Activated effector memory CD4-positive, alpha-beta T cell treated with Interleukin-2 at 50 U/mL for 16 hours (primary cell): ENCODE measurements at regions not wholly inside any gene's neighbourhood (a gene's known extent, or its start where the extent isn't known, plus 50 kb on each side); places are given as distances from the start of the nearest gene placed in this dataset.

Source experiments
- DNase-seq: peaks from one replicate; pipeline ENCODE4 v3.0.0-alpha.2; 2020

DNA sequence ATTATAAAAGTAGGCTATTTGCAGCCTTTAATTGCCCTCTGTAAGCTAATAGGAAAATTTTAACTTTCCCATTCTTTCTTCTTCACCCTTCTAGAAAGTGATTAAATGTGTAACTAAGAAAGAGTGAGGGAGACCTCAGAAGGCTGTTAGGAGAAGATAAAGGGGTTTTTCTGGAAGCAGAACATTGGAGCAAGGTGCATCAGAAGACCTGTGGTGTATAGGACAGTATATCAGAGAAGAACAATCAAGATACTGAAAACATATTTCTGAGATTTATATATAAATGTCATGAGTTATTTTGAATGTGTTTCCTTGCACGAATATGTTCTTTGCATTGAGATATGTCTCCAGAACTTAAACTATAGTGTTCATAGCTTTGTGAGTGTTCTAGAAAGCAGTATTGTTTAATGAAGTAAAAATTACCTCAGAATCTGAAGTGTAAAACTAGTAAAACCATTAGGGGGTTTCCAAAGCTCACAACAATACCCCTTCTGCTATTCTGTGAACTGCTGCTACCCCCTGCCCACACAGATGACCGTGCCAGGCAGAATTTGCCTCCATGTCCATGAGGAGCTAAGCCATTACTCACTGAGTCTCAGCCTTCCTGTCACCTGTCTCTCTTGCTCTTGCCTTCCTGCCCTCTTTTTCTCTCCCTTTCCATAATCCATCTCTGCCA, 537.9 kb downstream of the EPHA4 start:
- no peak for DNase-seq

DNA sequence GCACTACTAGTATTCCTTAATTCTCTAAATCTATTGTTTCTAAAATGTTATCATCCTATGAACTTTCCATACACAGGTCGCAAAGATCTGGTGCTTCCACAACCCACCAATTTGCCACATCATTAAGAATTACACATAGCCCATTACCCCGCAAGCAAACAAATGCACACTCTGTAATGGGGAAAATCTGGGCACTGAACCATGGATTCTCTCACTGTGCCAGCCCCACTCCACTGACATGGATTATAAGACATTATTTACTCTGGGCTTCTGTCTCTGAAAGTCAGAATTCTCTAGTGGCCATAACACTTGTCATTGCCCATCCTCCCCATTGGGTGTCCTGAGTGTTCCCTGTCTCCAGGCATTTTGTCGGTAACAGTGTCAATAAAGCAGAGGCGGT, 537.1 kb downstream of the EPHA4 start:
- DNase-seq = no peak

DNA sequence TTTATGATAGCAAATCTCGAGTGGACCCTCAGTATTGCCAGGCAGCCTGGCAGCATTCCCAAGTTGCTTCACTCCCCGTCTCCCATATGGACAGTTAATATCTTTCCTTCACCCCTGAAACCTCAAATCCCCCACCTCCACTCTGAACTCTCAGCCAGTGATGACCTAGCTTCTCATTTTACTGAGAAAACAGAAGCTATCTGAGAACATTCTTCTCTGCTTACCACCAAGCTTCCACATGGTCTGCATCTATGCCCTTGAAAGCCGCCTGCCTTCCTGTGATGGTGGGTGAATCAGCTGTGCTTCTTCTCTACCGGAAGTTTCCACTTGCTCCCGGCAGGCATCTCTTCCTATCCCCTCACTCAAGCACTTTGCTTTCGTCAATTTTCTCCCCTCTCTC, 529.2 kb downstream of the EPHA4 start:
- DNase-seq = no peak

DNA sequence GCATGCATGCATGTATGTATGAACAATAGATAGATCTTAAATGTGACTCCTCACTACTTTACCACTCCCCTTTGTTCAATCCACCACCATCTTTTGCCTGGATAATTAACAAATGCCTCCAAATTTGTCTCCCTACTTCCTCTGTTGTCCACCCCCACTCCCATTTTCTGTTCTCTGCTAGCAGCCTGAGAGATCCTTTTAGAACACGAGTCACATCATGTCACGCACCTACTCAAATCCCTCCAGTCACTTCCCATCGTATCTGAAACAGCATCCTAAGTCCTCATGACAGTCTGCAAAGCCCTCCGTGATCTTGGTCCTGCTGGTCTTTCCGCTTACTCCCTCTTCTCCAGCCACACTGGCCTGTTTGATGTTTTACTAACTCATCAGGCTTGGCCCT, 527.3 kb downstream of the EPHA4 start:
- no peak for DNase-seq

DNA sequence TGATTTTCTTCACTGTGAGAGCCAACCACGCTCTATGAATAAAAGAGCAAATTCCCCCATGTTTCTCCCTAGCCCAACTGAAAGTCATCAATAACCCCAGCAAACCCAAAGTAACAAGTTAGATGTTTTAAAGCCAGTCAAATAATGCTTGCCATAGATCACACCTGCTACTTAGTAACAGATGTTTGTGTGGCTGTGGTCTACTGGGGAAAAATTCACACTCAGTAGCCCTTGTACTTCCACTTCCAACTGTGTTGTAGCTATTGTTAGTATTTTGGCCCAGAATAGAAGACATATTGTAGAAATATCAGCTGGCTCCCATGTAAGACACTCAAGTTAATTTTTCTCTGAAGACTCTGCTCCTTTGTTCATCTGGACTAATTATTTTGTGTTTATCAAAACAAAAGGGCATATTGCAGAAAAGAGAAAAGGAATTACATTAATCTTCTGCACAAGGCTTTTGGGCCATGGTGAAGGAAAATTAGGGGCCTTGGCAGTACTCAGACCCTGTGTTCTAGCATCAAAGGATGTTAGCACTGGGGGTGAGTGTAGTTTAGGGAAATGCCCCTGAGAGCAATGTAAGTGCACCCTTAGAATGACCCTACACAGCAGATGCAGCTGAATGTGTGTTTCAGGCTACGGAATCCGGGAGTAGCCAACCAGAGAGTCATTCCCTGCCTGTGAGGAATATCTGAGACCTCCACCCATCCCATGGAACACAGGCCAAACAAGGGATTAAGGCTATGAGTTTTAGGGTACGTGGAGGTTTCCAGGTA, 521.9 kb downstream of the EPHA4 start:
- DNase-seq = no peak

DNA sequence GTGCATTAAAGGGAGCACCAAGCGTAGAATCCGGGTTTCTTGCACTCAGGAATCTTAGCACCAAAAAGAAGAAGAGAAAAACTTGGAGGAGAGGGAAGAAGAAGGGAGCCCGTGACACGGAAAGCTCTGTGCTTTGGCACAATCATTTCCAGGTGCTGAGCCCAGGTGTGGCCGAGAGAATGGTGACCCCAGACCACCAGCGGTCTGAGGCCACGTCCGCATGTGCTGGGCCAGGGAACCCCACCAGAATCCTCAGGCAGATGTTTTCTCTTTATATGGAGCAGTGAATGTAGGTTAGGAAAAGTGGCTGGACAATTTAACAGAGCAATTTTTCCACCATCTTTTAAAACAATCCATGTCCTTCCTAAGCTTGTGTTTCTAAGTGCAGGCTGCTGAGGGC, 520.9 kb downstream of the EPHA4 start:
- DNase-seq = no peak

DNA sequence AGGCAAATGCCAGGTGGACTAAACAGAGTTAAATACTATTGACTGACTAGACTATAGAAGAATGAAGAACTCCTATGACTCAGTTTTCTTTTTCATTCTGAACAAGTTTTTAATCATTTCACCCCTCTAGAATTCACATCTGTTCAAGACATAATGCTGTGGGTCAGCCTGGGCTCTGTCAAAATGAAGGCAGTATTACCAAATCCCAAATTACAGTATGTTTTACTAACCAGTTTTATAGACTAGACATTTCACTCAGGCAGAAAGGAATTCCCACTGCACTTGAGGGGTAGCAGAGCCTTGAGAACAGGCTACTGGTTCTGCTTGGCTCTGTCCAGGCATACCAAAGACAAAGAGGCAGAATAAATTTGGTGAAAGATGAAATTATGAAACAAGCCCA, 511.7 kb downstream of the EPHA4 start:
- no peak for DNase-seq

DNA sequence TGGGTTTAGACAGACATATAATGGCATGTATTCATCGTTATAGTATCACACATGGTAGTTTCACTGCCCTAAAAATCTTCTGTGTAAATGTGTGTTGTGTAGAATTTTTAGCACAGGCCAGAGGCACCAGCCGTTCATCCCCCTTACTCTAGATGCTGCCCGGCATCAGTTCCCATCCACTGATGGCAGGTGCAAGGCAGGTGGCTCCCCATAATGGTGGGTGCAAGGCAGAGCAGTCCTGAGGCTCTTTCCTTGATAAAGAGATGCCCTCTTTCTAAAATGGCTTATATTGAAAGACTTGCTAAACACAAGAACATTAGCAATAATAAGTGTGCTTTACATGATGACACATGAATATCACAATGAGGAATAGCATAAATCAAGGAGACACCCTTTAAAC, 508.5 kb downstream of the EPHA4 start:
- DNase-seq = no peak

DNA sequence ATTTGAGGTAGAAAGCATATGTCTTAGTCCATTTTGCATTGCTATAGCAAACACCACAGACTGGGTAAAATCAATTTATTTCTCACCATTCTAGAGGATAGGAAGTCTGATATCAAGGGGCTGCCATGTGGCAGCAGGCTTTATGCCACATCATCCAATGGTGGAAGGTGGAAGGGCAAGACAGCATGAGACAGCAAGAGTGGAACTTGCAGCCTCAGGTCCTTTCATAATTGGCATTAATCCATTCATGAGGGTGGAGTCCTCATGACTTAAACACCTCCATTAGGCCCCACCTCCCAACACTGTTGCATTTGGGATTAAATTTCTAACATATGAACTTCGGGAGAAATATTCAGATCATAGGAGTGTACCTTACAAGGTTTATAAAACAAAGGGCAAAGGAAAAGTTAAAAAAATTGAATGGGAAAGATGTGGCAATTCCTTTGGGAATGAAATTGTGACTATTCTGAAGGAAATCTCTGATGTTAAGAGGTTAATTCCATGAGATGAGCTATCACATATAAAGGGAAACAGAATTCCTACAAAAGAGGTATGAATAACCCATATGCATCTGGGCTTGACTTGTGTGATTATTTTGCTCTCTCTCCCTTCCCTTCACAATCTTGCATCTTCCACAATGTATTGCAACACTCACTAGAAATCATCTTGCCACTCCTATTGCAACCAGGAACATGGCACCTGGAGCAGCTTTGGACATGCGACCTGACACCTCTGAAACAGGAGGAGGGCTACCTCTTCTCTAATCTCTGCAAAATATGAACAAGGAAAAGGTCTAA, 507.8 kb downstream of the EPHA4 start:
- no peak for DNase-seq

DNA sequence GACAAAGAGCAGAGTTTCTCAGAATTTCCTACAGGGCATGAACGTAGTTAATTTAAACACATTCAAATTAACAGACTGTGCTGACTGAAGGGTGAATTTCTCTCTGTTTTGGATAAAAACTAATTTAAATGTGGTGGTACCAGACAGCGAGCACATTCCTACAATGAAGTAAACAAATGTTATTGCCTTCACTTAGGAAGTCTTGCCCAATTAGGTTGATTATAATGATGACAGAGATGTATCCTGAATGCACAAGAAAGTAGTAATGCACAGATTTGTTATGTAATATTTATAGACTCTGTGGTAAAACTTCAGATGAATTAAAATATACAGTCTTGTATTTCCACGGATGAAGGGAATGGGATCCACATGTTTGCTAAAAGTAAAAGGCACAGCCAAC, 507.2 kb downstream of the EPHA4 start:
- DNase-seq = no peak

DNA sequence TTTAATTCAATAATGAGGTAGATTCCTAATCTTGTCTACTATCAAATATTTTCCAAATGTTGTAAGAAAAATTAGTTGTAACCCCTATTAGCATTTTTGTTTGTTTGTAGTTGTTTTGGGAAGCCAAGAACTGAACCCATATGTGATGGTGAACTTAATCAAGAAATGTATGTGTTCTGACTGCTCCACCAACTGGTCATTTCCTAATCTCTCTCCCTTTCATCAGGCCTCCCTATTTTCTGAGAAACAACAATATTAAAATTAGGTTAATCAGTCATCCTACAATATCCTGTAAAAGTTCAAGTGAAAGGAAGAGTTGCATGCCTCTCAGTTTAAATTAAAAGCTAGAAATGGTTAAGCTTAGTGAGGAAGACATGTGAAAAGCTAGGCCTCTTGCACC, 504.0 kb downstream of the EPHA4 start:
- DNase-seq = no peak

DNA sequence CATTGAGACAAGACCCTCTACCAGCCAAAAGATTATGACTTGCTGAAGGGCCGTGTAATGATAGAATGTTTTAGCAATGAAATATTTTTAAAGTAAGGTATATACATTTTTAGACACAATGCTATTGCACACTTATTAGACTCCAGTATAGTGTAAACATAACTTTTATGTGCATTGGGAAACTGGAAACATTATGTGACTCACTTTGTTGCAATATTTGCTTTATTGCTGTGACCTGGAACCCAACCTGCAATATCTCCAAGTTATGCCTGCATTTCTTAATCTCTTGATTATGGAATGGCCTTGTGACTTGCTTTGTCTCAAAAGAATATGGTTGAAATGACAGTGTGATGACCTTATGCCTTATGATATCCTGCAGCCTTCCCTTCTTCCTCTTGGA, 502.0 kb downstream of the EPHA4 start:
- no peak for DNase-seq

DNA sequence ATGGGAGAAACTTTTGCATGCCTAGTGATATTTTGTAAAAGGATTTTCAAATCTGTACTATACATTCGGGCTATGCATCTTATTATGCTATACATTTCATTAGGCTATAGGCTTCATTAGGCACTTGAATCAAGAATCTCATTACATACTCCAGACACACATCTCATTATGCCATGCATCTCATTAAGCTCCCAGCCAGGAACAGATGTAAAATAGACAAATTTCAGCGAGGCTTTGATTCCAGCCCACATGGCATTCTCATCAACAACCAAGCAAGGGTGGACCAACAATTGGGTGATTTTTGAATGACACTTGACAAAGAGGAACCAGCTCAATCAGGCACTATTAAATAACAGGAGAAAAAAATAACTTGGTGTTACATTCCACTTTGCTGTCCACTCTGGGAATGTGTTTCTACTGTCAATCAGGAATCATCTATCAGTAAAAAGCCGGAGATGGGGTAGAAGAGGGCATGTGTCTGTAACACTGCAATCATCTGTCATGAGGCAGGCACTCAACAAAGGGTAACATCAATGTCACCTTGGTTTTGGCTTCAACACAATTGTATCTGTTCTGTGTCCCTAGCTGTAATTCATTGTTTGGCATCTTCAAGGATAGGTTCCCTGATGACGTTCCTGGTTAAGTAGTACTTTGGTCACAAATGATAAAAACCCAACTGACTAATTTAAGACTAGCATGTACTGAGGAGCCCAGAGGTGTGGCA, 498.6 kb downstream of the EPHA4 start:
- no peak for DNase-seq

DNA sequence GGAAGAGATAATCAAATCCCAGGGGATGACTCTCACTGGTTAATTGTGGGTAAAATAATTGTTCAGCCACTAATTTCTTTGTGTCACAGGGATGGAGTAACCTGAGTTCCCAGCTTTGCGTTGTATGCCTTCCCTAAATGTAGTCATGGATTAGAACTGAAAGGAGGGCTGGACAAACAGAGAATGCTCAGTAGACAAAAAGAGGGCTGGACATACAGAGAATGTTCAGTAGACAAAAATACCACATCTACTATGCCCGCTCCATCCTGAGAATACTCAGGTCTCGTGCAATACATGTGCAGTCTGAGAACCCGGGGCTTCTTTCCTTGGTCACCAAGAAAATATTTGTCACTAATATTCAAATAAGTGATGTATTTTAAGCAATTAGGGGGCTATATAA, 497.9 kb downstream of the EPHA4 start:
- no peak for DNase-seq

DNA sequence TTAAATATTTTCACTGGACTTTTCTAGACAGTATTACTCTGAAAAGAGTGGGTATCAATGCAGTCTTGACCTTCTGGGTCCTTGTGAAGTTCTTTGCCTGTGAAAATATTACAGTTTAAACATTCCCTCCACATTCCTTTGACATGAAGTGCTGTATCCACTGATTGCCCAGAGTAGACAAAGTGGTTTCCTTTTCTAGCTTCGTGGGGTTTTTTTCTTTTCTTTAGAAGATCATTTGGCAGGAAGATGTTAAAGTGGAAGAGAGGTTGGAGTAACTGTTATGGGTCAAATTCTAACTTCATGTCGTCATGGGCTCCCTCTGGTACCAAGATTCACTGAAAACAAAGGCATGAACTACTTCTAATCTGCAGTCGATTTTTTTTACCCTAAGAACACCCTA, 496.9 kb downstream of the EPHA4 start:
- DNase-seq = no peak

DNA sequence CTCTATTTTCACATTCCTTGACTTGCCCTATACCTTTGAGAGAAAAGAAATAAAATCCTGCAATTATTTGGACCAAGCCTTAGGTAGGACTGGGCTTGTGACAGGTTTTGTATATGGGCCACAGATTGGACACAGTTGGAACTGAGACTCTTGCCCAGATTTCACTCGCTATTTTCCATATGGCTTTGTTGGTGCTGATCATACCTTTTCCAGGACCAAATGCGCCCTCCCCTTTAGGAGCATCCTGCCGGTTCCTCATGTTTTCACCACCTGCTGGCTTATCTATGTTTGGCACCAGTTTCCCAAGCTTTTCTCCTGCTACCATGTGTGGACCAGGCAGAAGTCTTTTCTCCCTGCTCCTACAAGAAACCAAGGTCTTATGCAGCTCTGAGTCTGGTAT, 494.9 kb downstream of the EPHA4 start:
- no peak for DNase-seq

DNA sequence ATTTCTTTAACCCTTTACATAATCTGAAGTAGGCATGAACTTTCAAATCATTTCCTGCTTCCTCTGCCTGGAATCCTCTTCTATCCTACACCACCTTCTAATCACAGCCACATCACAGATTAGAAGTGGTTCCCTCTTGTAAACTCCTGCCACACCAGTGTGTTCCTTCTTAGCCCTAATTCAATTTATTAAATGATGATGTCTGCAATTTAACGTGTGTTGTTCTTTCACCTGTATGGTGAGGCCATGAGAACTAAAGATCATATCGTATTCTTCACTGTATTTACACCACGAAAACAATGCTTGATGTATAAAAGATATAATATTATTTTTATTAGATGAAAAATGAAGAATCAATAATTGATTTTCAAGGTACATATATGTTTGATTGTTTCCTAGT, 494.3 kb downstream of the EPHA4 start:
- DNase-seq = no peak

DNA sequence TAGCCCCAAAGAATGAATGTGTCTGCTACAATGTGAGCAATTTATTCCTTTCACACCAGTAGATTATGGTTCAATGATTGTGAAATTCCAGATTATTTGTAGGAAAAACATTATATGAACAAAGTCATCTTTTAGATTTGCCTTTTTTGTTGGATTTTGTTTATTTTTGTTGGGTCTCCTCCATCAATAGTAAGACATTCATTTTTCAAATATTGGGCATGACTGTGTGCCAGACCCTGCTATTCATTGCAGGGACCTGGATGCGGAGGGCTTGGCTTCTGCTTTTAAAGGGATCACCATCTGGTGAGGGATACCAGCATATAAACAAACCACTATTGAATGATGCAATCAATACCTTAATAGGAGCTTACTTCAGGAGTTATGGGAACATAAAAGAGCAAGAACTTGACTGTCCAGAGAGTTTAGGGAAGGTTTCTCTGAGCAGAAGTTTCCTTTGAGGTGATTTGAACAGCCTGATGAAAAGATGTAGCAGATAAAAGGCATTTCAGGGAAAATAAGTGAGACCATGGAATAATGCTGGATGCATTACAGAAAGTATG, 486.7 kb downstream of the EPHA4 start:
- no peak for DNase-seq

DNA sequence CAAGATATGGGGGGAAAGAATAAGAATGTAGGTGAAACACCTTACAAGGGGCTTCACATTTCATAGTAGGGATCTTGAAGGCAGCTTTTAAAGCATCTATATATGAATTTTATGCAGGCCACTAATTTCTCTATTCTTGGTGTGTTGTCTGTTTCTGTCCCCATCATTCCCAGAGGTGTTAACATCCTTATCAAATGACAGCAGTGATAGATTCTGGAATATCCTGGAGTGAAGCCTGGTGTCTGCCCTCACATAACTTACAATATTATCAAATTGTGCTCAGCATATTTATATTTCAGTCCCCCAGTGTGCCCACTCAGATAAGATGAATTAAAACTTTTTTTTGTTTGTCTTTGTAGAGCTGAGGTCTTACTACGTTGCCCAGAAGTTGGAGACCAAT, 486.2 kb downstream of the EPHA4 start:
- no peak for DNase-seq

DNA sequence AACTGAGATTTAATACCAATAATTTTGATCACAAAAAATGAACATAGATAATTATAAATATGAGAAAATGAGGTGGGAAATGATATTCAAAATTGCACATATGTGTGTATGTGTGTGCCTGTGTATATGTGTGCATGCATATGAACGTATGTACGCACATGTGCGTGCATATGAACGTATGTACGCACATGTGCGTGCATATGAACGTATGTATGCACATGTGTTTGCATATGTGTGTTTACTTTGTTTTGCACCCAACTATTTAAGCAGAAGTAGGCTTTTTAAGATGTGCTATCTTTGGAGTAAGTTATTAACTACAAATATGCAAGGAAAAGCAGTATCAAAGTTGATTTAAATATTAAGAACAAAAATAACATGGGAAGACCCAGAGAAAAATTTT, 484.3 kb downstream of the EPHA4 start:
- DNase-seq = no peak

DNA sequence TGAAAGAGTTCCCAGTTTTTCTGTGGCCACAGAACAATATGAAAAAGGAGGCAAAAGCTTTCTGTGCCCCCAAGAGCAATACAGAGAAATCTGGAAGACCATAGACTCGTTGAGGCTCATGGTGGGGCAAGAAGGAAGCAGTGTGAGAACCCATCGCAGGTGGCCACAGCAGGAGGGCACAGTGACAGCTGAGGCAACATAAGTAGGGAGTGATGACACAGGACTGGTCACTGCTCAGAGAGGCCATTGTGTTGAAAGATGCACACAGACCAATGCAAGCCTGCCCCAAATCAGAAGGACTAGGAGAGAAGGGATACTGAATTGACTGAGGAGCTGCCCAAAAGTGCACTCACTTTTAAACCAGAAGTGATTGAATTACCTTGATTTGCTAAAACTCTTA, 483.6 kb downstream of the EPHA4 start:
- DNase-seq = no peak

DNA sequence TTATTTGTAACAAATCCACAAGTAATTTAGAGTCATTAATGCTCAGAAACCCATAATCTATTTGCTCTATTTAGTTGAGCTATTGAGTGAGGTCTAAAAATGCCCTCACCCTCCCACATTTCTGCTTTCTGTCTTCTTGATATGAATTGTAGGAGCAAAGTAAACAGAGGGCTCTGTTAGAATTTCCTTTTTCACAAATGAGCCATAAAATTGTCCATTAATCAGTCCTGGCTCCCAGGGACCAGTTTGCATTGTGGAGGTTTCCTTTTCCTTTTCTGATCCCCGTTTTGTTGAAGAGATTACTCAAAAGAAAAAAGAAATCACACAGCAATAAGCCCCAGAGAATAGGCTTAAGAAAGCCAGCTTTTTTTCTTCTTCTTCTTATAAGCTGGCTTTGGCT, 476.7 kb downstream of the EPHA4 start:
- no peak for DNase-seq
